HG03095 (cell line): ENCODE measurements at regions not wholly inside any gene's neighbourhood (a gene's known extent, or its start where the extent isn't known, plus 50 kb on each side); places are given as distances from the start of the nearest gene placed in this dataset.

Experiments
- ATAC-seq: cut with Tn5 transposase; IDR thresholded peaks from one replicate; pipeline ENCODE4 v1.9.1; 2021; ENCODE audit warnings: moderate library complexity; ENCODE audit not compliant: unreplicated experiment

- no peak for ATAC-seq
Measured at GRCh38 chr2:45216118-45216517, 206.9 kb upstream of the SIX2 start.

GRCh38 chr2:45214550-45214949 lies 205.3 kb upstream of the SIX2 start:
- ATAC-seq, result no peak

- no peak for ATAC-seq
Measured at GRCh38 chr2:45212953-45213635, 203.8 kb upstream of the SIX2 start.

GRCh38 chr2:45211636-45212035 lies 202.4 kb upstream of the SIX2 start:
- no peak for ATAC-seq

- no peak for ATAC-seq
Measured at GRCh38 chr2:45210462-45211195, 201.4 kb upstream of the SIX2 start.

- ATAC-seq, result no peak
Measured at GRCh38 chr2:45209875-45210274, 200.6 kb upstream of the SIX2 start.

GRCh38 chr2:45209302-45209701 lies 200.1 kb upstream of the SIX2 start:
- ATAC-seq, result no peak

GRCh38 chr2:45207101-45207500 lies 197.8 kb upstream of the SIX2 start:
- ATAC-seq, result no peak

- ATAC-seq, result no peak
Measured at GRCh38 chr2:45205985-45206384, 196.7 kb upstream of the SIX2 start.

- ATAC-seq, result no peak
Measured at GRCh38 chr2:45205480-45205879, 196.2 kb upstream of the SIX2 start.

- ATAC-seq, result no peak
Measured at GRCh38 chr2:45203400-45203799, 194.1 kb upstream of the SIX2 start.

- no peak for ATAC-seq
Measured at GRCh38 chr2:45199973-45200372, 190.7 kb upstream of the SIX2 start.

- no peak for ATAC-seq
Measured at GRCh38 chr2:45195916-45196315, 186.7 kb upstream of the SIX2 start.

- no peak for ATAC-seq
Measured at GRCh38 chr2:45194596-45194995, 185.3 kb upstream of the SIX2 start.

- ATAC-seq, result no peak
Measured at GRCh38 chr2:45193581-45193980, 184.3 kb upstream of the SIX2 start.

GRCh38 chr2:45192991-45193390 lies 183.7 kb upstream of the SIX2 start:
- no peak for ATAC-seq

- ATAC-seq, result no peak
Measured at GRCh38 chr2:45192481-45192880, 183.2 kb upstream of the SIX2 start.

- ATAC-seq, result no peak
Measured at GRCh38 chr2:45191976-45192375, 182.7 kb upstream of the SIX2 start.

GRCh38 chr2:45191146-45191863 lies 182.1 kb upstream of the SIX2 start:
- ATAC-seq, result no peak

- ATAC-seq, result no peak
Measured at GRCh38 chr2:45190481-45190942, 181.3 kb upstream of the SIX2 start.

GRCh38 chr2:45184606-45185005 lies 175.4 kb upstream of the SIX2 start:
- no peak for ATAC-seq
